Caco-2 (cell line): ENCODE measurements at regions not wholly inside any gene's neighbourhood (a gene's known extent, or its start where the extent isn't known, plus 50 kb on each side); places are given as distances from the start of the nearest gene placed in this dataset.

ENCODE experiments used
- BruUV-seq: library from RNA; stranded (reverse); fragments of 400-500 nt; replicated peaks from 2 replicates; lab custom pipeline; 2021; lab: Mats Ljungman, UMichigan
- CTCF ChIA-PET: fragments of 300-600 bp; sonication (Branson Sonifier 250); formaldehyde crosslinking; loops from one replicate; lab custom pipeline; 2022; ENCODE audit warnings: antibody characterized with exemption; lab: Charles Lee
- POLR2A ChIA-PET: fragments of 300-600 bp; sonication (Branson Sonifier 250); formaldehyde crosslinking; loops from one replicate; lab custom pipeline; 2022; ENCODE audit warnings: antibody characterized with exemption; lab: Charles Lee
- DNase-seq, 2 experiments: peaks; one replicate each; pipeline versions ENCODE4 v3.0.0 to v3.0.0-alpha.2; 2020 to 2022
- H3K27me3 ChIP-seq: replicated peaks from 2 replicates; pipeline ENCODE4 v1.6.0; 2011; ENCODE audit warnings: low read length; ENCODE audit not compliant: control insufficient read depth, insufficient read depth
- H3K36me3 ChIP-seq: 2 replicates; pipeline ENCODE4 v1.5.1; 2011; ENCODE audit warnings: low read length; ENCODE audit not compliant: control insufficient read depth, insufficient read depth
- H3K4me1 ChIP-seq: fragments of 250-450 bp; sonication (Bioruptor Pico); 2 replicates; pipeline ENCODE4 v1.5.1; 2020; ENCODE audit warnings: mild to moderate bottlenecking
- H3K4me3 ChIP-seq: 2 replicates; pipeline ENCODE4 v1.5.1; 2011; ENCODE audit warnings: low read depth, mild to moderate bottlenecking, control low read depth, low read length
- H3K9me3 ChIP-seq: fragments of 250-450 bp; sonication (Bioruptor Pico); 2 replicates; pipeline ENCODE4 v1.5.1; 2020; ENCODE audit warnings: mild to moderate bottlenecking, moderate library complexity
- H3K27ac Mint-ChIP-seq: one replicate; pipeline ENCODE4 v1.8.0; 2022; ENCODE audit warnings: mixed read lengths; ENCODE audit not compliant: unreplicated experiment
- H3K27me3 Mint-ChIP-seq: one replicate; pipeline ENCODE4 v1.8.0; 2022; ENCODE audit warnings: mixed read lengths; ENCODE audit not compliant: insufficient read depth, unreplicated experiment
- H3K36me3 Mint-ChIP-seq: one replicate; pipeline ENCODE4 v1.8.0; 2022; ENCODE audit warnings: mild to moderate bottlenecking, mixed read lengths; ENCODE audit not compliant: insufficient read depth, unreplicated experiment
- H3K4me1 Mint-ChIP-seq: one replicate; pipeline ENCODE4 v1.8.0; 2022; ENCODE audit warnings: low read depth, mixed read lengths; ENCODE audit not compliant: unreplicated experiment
- H3K4me3 Mint-ChIP-seq: one replicate; pipeline ENCODE4 v1.8.0; 2022; ENCODE audit warnings: mild to moderate bottlenecking, moderate library complexity, mixed read lengths; ENCODE audit not compliant: unreplicated experiment
- H3K9me3 Mint-ChIP-seq: one replicate; pipeline ENCODE4 v1.8.0; 2022; ENCODE audit warnings: mixed read lengths; ENCODE audit not compliant: unreplicated experiment
- CTCF ChIP-seq, 2 experiments: fragments of 200-600 bp in 1 of 2; IDR thresholded peaks; 1 replicate in 1 of 2; 2 replicates in 1 of 2; pipeline versions ENCODE4 v1.5.1 to v1.8.0; 2011 to 2022; ENCODE audit warnings: antibody characterized with exemption in 1 of 2, control low read depth in 1 of 2, inconsistent platforms in 1 of 2, low read depth in 1 of 2, low read length in 1 of 2, mild to moderate bottlenecking in 1 of 2, moderate library complexity in 1 of 2; ENCODE audit not compliant: insufficient read depth in 1 of 2, severe bottlenecking in 1 of 2, unreplicated experiment in 1 of 2
- intact Hi-C: fragments of 100-400 bp; cut with micrococcal nuclease; formaldehyde crosslinking; loops from one replicate; pipeline ENCODE4 v1.10.0; 2022; ENCODE audit not compliant: unreplicated experiment

- Mint-ChIP-seq H3K9me3 (peaks cover 28% of the 10 kb centered on the region), H3K27ac (no peak overlapping the region), H3K4me3 (no peak overlapping the region), H3K27me3 (no peaks in the 10 kb centered on the region), H3K36me3 (no peaks in the 10 kb centered on the region), H3K4me1 (peaks cover 8% of the 10 kb centered on the region)
- peaks cover 5% of the 10 kb centered on the region for H3K4me1 ChIP-seq
- TF ChIP-seq CTCF (IDR thresholded peaks at IDR 0.05; ENCODE audit: insufficient read depth in 1 of 2, low read depth in 1 of 2, low read length in 1 of 2, severe bottlenecking in 1 of 2, unreplicated experiment in 1 of 2) = no peak
- no peaks in the 10 kb centered on the region for H3K27me3 ChIP-seq
- intact Hi-C loops = no loop called here
- CTCF ChIA-PET = no interaction called here
- BruUV-seq = no TSS peak
- POLR2A ChIA-PET = no interaction called here
- H3K9me3 ChIP-seq = no peaks in the 10 kb centered on the region
- no peak for DNase-seq
- H3K36me3 ChIP-seq = no peaks in the 10 kb centered on the region
- no peak overlapping the region for H3K4me3 ChIP-seq
Observed at GRCh38 chr2:181805228-181806038, 86.1 kb upstream of the ITPRID2 start.

- TF ChIP-seq CTCF (IDR thresholded peaks at IDR 0.05; ENCODE audit: insufficient read depth in 1 of 2, low read depth in 1 of 2, low read length in 1 of 2, severe bottlenecking in 1 of 2, unreplicated experiment in 1 of 2) = no peak
- BruUV-seq = no TSS peak
- no peaks in the 10 kb centered on the region for H3K9me3 ChIP-seq
- Mint-ChIP-seq H3K4me3 (no peak overlapping the region), H3K27ac (no peak overlapping the region), H3K9me3 (peaks cover 26% of the 10 kb centered on the region), H3K27me3 (no peaks in the 10 kb centered on the region), H3K36me3 (no peaks in the 10 kb centered on the region), H3K4me1 (peaks cover 13% of the 10 kb centered on the region)
- ChIA-PET POLR2A (no interaction called here), CTCF (no interaction called here)
- H3K4me3 ChIP-seq = no peak overlapping the region
- no peaks in the 10 kb centered on the region for H3K36me3 ChIP-seq
- intact Hi-C loops = no loop called here
- DNase-seq = no peak
- H3K4me1 ChIP-seq = peaks cover 10% of the 10 kb centered on the region
- no peaks in the 10 kb centered on the region for H3K27me3 ChIP-seq
Observed at GRCh38 chr2:181806039-181806392, 85.5 kb upstream of the ITPRID2 start.

GRCh38 chr2:181807526-181807925 is 84.0 kb upstream of the ITPRID2 start:
- Histone ChIP-seq H3K36me3 (no peaks in the 10 kb centered on the region), H3K4me3 (no peak overlapping the region), H3K4me1 (peaks cover 26% of the 10 kb centered on the region), H3K27me3 (no peaks in the 10 kb centered on the region), H3K9me3 (no peaks in the 10 kb centered on the region)
- ChIA-PET POLR2A (no interaction called here), CTCF (no interaction called here)
- peaks cover 23% of the 10 kb centered on the region for H3K4me1 Mint-ChIP-seq
- peaks cover 11% of the 10 kb centered on the region for H3K9me3 Mint-ChIP-seq
- TF ChIP-seq CTCF (IDR thresholded peaks at IDR 0.05; ENCODE audit: insufficient read depth in 1 of 2, low read depth in 1 of 2, low read length in 1 of 2, severe bottlenecking in 1 of 2, unreplicated experiment in 1 of 2) = no peak
- no peak overlapping the region for H3K27ac Mint-ChIP-seq
- no peak overlapping the region for H3K4me3 Mint-ChIP-seq
- no peak for DNase-seq
- H3K27me3 Mint-ChIP-seq = no peaks in the 10 kb centered on the region
- intact Hi-C loops = no loop called here
- no TSS peak for BruUV-seq
- H3K36me3 Mint-ChIP-seq = no peaks in the 10 kb centered on the region
